GM03348 (cell line): ENCODE measurements at regions not wholly inside any gene's neighbourhood (a gene's known extent, or its start where the extent isn't known, plus 50 kb on each side); places are given as distances from the start of the nearest gene placed in this dataset.
"Not testable (repeated sequence)": the region's sequence is repeated elsewhere in the genome, so short reads cannot be mapped to it uniquely, and the experiment has no call there.

Experiments used
- DNase-seq: peaks from one replicate; pipeline ENCODE4 v3.0.0; 2012; ENCODE audit warnings: low spot score

DNA sequence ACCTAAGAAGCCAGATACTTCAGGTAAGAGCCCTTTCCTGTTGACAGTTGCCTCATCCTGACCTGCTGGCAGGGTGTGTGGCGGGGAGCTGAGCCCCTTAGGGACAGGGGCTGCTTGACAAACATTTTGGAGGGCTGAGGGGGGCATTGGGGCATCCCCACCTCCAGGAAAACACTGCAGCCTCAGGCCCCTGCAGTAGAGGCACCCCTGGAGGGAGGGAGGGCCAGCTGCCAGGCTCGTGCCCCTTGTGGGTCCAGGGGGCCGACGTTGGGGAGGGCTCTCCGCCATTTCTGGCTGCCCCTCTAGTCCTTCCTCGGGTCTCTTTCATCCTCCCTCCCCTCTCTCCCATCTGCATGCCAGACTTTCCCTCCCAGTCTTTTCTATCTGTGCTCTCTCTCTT lies 177.3 kb downstream of the RPS24 start:
- DNase-seq, result no peak

DNA sequence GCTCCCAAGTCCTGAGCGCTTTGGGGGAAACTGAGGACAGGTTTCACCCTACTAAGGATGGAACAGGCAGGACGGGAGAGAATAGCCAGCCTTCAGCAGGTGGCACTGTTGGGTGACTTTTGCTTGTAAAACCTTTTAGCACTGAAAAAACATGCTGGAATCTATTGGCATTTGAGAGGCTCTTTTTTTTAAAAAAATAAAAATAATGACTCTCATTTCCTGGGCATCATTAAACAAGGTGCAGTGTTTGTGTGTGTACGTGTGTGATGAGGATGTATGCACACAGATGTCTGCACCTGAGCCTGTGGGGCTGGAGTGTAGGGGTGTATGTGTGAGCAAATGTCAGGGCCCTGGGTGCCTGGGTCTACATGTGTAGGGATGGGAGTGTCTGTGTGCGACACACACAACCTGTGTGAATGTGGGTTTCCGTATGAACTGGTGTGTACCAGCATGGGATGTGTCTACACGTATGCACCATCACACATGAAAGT lies 177.9 kb downstream of the RPS24 start:
- peak; percentile 83 for DNase-seq

DNA sequence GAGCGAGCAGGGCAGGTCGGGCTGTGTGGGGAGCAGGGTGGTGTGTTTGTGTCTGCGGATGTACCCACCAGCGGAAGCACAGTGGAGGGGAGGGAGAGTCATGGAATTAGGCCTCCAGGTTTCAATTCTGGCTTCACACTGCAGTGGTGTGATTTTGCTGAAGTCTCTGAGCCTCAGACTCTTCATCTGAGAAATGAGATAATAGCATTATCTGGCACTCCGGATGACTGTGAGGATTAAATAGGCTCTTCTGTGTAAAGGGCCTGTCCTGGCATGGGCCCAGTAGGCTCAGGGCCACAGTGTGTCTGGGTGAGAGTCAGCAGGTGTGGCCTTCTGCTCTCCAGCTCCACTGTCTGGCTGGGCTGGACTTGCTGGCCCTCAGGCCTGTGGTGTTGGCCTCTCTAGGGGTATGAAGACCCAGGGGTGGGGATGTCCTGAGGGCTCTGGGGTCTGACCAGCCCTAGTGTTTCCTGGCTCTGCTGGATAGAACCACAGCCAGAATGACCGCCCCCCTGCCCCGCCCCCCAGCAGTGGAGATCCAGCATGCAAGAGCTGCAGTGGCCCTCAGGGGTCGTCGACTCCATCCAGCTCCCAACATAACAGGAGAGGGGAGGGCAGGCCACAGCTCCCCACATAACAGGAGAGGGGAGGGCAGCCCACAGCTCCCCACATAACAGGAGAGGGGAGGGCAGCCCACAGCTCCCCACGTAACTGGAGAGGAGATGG lies 178.6 kb downstream of the RPS24 start:
- peak; percentile 25 for DNase-seq

DNA sequence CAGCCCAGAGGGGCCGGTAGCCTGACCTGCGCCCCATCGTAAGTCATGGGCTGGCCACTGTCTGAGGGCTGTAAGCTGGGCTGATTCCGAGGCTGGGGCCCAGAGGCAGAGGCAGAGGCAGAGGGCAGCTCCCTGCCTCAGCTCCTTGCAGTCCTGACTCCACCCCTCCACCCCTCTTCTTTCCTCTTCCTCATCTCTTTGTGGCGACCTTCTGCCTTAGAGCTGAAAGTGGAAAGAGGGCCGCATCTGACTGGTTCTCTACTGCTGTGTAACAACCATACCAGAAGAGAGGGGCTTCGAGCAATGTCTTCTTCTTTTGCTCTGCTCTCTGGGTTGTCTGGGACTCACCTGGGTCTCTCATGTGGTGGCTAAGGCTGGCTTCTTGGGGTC lies 179.1 kb downstream of the RPS24 start:
- no peak for DNase-seq

DNA sequence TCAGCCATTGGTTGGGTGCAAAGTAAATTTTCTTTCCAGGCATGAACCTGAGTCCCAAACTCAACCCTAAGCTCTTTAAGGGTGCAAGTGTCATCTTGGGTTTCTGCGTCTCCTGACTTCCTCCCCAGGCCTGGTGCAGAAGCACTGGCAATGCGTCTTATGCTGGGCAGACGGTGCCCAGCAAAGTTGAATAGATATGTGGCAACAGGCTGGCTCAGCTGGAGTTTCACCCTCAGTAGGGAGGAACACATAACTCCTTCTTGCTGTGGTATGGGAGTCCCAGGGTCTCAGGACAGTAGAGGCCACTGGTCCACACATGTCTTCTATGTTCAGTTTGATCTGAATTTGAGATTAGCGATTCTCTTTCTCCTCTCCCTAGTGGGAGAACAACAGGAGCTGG lies 181.3 kb downstream of the RPS24 start:
- DNase-seq, result no peak

DNA sequence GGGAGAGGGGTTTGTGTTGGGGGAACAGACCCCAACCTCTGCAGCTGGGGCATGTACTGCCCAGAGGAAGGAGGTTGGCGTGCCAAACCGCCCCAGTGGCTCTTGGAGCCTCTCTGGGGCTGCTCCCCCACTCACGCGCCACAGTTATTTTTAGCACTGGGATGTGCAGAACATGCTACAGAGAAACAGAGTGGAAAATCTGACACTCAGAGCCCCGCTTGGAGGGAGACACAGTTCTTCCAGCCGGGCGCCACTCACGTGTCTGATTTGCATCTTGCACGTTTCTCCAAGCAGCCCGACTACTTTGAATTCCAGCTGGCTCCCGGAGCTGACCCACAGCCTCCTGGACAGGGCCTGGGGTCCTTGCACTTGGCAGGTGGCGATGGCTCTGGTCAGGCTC lies 182.0 kb downstream of the RPS24 start:
- DNase-seq, result peak; percentile 86

DNA sequence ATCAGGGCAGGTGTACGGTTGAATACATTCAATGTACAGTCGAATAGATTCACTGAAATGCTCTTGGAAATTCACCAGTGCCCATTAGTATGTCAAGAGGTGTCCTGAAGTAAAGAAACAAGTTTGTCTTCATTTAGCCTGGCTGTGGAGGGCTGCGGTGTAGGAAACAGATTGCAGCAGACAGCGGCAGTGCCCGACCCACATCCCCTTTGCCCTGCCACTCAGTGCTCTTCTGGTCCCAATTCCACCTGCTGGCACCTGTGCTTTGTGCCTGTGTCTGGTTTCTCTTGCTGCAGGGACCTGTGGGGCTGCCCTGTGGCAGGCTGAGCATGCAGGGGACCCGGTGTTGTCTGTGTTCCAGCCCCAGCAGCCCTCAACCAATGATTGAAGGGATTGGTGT lies 183.7 kb downstream of the RPS24 start:
- no peak for DNase-seq

DNA sequence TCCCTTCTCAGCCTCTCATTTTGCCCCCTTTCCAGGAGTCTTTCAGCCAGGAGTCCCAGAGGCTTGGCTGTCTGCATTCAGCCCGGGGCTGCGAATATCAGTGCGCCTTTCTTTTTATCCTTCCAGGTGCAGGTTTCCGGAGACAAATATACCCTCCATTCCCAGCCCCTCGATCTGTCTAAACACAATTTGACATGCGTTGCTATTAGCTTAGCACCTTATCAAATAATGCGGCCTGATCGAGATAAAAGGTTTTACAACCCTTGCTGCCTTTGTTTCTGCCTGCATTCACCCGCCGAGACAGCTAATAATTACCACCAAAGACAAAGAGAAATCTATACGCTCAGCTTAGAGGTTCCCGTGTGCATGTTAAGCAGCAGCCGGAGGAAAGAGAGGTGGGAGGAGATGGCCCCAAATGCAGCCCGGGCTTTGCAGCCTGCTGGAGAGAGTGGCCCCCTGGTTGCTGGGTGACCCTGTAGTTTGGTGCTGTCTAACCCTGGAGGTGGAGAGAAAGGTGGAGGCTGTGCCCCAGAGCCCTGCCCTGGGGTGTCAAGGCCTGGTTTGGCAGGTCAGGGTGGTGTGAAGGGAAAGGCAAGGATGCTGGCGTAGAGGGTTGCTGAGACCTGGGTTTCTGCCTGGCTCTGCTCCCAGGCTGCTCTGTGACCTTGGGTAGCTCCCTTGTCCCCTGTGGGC lies 185.3 kb downstream of the RPS24 start:
- DNase-seq, result no peak

DNA sequence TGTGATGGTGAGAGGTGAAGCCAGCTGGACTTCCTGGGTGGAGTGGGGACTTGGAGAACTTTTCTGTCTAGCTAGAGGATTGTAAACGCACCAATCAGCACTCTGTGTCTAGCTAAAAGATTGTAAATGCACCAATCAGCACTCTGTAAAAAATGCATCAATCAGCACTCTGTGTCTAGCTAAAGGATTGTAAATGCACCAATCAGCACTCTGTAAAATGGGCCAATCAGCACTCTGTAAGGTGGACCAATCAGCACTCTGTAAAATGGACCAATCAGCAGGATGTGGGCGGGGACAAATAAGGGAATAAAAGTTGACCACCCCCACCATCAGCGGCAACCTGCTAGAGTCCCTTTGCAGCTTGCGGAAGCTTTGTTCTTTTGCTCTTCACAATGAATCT lies 185.9 kb downstream of the RPS24 start:
- not testable (repeated sequence) for DNase-seq

DNA sequence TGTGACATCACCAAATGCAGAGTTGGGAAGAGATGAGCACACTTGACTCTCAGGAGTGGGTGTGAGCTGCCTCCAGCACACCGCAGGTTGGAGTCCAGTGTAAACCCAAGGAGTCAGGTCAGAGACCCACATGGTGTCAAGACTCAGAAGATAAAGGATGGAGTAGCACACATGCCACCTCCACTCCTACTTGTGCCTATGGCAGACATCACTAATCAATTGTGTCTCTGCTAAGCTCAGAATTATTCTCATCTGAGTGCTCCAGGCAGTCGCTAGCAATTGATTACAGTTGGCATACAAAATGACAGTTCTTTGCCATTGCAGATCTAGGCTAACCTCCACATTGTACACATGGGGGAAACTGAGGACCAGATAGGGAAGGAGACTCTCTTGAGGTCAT lies 187.1 kb downstream of the RPS24 start:
- no peak for DNase-seq

DNA sequence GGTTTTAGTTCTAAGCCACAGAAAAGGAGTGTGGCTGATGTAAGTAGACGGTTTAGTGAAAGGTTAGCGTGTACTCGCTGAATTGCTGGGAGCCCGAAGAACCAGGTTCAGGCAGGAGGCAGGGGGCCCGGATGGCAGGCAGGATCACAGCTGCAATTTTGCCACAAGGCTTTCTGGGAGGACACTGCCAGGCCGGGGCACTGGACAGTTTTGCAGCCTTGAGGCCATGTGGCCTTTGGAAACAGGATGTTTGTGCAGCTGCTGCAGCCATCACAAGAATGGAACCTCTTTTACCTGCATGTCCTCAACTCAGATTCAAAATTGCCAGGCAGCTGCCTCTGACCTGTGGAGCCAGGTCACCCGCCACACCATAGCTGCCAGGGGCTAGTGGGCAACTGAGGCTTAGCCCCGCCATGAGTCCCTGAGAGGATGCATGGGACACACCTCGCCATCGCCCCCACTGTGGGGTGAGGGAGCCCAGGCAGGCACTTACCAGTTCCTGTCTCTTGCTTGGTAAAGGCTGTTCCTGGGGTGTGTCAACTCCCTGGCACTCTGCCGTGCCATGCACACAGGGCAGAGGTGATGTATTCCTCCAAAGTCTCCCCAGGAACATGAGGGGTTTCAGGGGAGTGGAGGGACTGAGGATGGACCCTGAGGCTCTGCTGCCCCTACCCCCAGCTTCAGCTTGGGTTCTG lies 188.6 kb downstream of the RPS24 start:
- no peak for DNase-seq

DNA sequence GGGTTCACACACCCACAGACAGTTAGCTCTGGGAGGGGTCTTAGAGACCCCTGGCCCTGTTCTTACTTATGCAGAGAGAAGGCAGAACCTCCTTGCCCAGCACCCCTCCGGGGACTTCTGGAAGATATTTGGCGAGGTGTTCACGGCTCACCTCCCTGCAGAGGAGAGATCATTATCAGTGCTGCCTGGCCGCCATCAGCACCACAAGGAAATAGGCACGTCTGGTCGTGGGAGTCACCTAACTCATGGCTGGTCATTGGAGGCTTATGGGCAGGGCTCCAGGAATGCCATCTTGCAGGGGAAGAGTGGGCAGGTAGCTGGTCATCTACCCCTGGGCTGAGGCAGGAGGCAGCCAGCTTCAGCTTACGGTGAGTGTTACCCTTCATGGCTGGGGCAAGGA lies 189.4 kb downstream of the RPS24 start:
- DNase-seq, result no peak

DNA sequence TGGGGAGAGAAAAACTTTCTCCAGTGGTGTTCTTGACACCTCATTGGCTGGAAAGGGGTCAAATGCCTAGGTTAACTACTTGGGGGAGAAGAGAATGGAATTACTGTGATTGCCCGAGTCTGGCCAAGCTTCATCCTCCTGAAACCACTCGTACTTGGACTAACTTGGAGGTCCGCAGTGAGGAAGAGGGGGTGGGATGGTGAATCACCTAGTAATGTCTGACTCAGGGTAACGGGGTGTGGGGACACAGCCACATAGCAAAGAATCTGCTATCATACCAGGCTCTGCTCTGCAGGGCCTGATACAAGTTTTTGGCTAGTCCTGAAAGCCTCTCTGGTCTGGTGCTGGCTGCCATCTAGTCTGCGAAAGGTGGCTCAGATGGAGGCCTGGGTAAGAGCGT lies 190.9 kb downstream of the RPS24 start:
- peak; percentile 86 for DNase-seq

DNA sequence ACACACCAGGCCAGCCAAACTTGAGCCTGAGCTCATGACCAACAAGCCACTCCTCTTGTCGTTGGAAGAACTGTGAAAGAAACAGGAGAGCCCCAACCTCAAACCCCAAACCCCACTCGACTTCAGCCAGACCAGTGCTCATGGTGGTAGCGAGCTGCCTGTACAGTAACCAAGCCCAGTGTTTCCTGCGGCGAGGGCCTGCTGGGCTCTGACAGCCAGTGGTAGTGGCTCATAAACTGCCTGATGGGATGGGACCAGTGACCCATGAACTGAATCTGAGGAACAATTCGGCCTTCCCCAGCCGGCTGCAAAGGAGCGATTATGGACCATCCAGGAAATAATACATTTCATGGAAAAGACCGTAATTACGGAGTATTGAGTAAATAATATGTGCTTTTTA lies 191.9 kb downstream of the RPS24 start:
- no peak for DNase-seq

DNA sequence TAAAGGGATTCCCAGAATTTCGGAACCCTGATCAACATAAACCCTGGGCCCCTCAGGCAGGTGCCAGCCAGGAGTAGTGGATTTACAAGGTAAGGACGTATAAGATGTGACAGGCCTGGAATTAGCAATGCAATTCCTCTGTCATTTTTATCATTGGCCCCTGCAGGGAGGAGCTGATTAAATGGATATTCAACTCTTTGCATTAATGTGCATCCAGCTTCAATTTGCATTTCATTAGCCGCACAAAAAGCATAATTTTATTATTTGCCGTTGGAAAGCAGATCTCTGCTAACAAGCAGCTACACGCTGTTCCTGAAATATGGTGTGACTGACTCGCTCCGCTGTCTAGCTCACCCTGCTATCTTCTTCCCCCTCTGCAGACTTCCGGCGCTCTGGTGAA lies 195.8 kb downstream of the RPS24 start:
- no peak for DNase-seq

DNA sequence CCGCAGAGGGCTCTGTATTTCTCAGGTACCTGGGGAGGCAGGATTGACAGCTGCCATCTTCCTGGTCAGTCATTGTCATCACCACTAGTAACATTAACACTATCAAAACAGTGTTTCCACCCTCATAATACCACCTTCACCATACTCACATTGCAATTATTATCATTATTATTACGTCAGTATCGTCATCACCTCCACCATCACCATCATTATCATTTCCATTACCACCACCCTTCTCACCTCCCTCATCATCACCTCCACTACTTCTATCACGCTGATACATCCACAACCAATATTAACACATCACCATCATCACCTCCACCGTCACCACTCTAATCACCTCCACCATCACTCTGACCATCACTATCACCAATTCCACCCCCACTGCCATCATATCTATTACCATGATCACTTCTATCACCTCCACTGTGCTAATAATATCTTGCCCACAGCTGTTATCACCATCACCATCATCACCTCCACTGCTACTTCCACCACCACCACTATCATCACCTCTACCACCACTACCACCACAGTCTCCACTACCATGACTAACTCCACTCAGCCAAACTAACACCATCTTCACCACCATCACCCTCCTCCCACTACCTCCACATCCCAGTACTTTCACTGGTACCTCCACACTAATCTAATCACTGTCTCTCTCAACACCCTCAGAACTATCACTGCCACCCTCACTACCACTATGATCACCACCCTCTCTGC lies 196.4 kb downstream of the RPS24 start:
- DNase-seq, result no peak

DNA sequence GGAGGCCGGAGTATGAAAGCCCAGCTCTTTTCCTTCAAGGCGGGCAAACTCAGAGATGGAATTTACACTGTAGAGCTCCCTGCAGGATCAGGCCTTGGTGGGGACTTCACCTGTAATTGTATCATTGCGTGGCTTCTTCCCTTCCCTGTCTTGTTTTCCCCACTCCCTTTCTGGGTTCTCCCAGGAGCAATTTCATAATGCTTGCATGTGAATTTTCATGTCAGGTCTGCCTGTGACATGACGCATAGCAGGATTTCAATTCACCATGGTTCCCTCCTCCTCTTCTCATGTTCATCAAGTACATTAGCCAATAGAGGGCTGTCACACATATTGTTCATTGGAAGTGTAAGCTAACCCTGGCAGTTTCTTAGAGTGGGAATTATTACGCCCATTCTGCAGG lies 197.7 kb downstream of the RPS24 start:
- DNase-seq, result no peak

DNA sequence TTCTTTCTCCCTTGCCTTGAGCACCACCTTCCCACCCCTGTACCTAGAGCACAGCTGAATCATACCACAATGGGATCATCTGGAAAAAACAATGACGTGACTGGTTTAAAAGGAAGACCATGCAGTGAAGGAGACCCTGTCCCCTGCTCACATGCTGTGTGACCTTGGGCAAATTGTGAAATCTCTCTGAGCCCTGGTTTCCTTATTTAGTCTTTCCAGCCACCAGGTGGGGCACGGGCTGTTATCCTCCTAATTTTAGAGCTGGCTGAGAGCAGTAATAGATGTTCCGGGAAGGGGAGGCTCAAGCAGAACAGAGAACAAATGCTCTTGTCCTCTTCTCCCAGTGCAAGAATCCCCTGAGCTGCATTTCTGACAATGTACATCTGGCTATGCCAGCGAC lies 198.3 kb downstream of the RPS24 start:
- DNase-seq, result no peak

DNA sequence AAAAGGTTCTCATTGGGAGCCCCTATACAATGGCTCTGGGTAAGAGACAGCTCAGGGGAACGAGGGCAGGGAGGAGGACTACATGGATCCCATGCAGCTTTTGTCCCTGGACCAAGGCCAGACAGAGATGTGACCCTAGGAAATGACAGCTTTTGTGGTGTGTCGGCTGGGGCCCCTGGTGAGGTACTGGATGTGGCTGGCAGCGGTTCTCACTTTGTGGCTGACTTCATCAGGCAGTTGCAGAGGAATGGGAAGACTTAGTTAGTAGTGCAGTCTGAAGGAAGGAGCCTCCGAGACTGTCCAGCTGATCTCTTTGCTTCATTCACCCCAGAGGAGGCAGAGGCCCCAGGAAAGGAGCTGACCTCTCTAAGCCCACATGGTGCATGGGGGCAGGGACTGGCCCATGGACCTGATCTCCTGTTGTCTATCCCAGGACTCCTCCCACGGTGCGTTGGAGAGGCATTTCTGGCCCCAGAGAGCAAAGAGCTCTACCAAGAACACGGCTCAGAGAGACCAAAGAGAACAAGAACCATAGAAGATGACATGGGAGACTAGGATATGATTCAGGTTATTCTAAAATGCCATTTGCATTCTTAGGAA lies 202.9 kb downstream of the RPS24 start:
- no peak for DNase-seq

DNA sequence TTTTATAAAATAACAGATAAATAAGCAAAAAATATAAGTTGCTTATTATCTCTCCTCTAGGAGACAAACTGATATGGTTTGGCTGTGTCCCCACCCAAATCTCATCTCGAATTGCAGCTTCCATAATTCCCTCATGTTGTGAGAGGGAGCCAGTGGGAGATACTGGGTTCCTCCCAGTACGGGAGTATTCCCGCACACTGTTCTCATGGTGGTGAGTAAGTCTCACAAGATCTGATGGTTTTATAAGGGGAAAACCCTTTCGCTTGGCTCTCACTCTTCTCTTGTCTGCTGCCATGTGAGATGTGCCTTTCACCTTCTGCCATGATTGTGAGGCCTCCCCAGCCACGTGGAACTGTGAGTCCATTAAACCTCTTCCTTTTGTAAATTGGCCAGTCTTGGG lies 204.3 kb downstream of the RPS24 start:
- DNase-seq, result not testable (repeated sequence)

DNA sequence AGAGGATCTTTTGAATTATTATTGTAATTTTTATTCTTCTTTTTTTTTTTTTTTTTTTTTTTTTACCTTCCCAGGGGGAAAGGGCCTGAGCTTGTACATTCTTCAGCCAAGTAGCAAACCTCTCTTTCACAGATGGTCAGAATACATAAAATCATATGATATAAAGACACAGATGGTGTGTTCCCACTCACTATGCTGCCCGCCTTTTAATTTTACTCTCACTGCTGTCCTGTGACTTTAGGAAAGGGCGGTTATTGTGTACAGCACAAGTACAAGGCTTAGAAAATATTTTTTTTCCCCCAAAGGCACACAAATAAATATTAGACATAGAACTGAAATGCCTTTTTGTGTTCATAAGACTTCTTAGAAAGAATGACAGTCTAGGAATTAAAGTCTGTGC lies 213.6 kb downstream of the RPS24 start:
- DNase-seq, result no peak

DNA sequence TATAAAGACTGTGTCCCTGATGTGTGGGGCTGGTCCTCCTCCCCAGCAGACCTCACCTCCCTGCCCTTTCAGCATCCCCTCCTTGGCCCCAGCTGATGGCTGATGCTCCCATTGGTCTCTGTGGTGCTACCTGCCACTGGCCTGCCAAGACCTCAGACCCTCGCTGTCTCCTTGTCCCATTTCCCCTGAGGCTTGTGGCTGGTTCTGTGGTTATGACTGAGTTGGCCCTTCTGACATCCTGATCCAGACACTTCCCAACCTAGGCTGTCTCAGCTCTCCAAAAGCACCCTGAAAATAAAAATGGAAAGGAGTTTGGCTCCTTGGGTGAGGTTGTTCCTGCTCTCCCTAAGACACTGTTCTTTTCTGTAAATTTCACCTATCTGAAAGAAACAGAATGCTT lies 214.2 kb downstream of the RPS24 start:
- no peak for DNase-seq
